ENCODE measurements at regions not wholly inside any gene's neighbourhood (a gene's known extent, or its start where the extent isn't known, plus 50 kb on each side); places are given as distances from the start of the nearest gene placed in this dataset.

DNA sequence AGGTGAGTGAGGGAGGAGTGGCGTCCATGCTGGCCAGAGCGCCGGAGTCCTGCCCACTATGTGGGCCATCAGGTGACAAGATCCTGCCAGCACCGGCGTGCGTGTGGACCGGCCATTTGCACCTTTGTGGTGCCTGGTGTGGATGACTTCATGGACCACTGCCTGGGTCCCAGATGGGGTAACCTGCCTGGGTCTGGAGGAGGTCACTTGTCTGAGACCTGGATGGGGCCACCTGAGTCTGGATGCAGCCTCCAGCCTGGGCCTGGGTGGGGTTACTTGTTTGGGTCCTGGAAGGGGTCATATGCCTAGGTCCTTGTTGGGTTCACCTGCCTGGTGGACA, 299.6 kb downstream of the NDUFA10 start:
- no peak overlapping the region for H3K4me3 ChIP-seq (ENCODE audit: low read depth, low read length)
- TF ChIP-seq CTCF (IDR thresholded peaks at IDR 0.05; ENCODE audit: insufficient read depth, low read depth, low read length), result no peak
- no peak for DNase-seq (ENCODE audit: low read depth)

DNA sequence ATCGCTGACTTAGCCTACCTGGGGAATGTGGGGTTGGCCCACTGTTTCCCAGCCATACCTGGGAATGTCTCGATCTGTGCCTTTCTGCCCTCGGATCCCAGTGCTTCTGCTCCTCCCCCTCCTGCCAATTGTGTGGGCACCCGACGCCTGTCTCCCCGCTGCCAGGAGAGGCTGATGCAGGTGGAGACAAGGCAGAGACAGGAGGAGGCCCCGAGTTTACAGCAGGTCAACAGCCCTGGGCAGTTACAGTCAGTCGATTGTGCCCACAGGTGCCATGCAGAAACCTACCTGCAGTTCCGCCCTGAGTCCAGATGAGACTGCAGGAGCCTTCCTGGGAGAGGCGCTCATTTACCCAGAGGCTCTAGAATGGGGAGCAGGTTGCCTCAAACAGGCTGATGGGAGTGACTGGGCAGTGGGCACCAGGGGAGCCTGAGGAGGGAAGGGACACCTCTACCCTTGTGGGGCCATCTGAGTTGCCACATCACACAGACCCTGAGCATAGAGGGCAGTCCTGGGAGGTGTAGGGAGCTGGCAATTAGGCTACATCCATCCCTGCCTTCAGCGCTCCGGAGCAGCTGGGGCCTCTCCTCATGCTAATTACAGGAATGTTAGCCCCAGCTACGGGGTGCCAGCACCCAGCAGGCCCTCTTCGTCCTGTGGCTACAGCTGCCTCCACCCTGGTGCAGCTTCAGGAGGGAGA, 300.1 kb downstream of the NDUFA10 start:
- DNase-seq (ENCODE audit: low read depth), result no peak
- TF ChIP-seq CTCF (IDR thresholded peaks at IDR 0.05; ENCODE audit: insufficient read depth, low read depth, low read length), result no peak
- H3K4me3 ChIP-seq (ENCODE audit: low read depth, low read length), result no peak overlapping the region

DNA sequence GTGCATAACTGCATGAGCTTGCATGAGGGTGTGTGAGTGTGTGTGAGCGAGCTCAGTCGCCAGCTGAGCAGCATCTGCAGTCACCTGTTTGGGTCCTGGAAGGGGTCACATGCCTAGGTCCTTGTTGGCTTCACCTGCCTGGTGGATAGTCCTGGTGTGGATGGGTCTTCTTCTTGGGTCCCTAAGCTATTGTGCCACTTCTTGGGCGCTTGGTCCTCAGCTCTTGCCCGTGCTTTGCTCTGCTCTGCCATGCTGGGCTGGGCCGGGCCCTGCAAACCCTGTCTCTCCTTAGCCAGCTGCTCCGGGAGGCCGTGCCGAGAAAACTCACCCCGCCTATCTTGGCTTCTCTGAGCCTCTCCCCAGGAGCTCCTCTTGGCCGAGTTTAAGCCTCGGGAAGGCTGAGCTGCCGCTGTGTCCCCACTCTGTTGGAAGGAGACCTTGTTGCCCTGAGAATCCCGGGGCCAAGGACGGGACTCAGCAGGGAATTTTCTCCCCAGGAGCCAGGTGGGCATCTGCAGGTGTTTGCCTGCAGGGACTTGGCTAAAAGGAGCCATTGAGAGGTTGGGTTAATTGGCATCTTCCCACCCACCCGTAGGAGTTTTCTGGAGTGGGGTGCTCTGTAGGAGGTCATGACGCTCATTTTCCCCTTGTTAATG, 300.8 kb downstream of the NDUFA10 start:
- no peak for DNase-seq (ENCODE audit: low read depth)
- no peak overlapping the region for H3K4me3 ChIP-seq (ENCODE audit: low read depth, low read length)

DNA sequence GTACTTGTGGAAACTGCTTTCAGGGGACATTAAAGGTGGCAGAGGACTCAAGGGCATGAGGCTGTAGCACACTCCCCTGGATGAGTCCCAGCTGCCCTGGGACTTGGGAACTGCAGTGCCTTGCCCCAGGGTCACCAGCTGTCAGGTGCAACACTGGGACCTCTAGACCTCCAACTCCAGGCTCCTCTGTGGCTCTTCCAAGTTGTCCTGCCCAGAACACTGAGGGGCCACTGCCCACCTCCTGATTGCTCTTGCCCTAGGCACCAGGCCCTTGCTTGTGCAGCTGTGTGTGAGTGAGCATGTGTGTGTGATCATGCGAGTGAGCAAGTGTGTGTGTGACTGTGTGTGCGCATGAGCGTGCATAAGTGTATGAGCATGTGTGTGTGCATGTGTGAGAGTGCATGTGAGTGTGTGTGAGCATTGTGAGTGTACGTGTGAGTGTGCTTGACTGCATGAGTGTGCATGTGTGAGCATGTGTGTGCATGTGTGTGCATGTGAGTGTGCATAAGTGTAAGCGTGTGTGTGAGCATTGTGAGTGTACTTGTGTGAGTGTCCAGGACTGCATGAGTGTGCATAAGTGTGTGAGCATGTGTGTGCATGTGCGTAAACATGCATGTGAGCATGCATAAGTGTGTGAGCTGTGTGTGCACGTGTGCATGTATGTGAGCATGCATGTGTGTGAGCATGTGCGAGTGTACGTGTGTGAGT, 301.5 kb downstream of the NDUFA10 start:
- TF ChIP-seq CTCF (IDR thresholded peaks at IDR 0.05; ENCODE audit: insufficient read depth, low read depth, low read length), result no peak
- H3K4me3 ChIP-seq (ENCODE audit: low read depth, low read length), result no peak overlapping the region
- no peak for DNase-seq (ENCODE audit: low read depth)

More for the DNA sequence above, 300.8 kb downstream of the NDUFA10 start:
- TF ChIP-seq CTCF (IDR thresholded peaks at IDR 0.05; ENCODE audit: insufficient read depth, low read depth, low read length), result no peak

DNA sequence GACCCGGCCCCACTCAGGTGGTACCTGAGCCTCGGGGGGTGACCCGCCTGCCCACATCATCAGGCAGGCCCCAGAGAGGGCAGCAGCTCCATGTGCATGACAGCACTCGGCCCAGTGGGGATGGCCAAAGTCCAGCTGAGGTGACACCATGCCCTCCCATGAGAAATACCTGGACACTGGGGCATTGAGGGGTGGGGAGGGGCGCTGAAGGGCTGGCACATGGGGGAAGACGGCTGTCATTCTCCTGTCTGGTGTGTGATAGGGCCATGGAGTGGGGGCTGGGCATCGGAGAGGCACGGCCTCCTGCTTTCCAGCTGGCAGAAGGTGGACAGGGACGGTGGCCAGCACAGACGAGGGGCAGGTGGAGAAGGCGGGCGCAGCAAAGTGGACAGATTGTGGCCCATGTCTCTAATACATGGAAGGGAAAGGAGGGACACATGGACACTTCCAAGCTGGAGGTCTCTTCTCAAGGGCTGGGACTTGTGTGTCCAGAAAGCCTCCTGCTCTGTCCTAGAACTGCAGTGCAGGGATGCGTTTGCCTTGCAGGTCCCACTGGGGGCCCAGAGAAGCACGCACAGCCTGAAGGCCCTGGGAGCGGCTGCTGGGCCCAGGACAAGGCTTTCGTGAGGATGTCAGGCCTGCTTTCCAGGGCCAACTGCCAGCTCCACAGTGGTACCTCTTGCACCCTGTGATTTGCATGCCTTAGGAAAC, 302.2 kb downstream of the NDUFA10 start:
- TF ChIP-seq CTCF (IDR thresholded peaks at IDR 0.05; ENCODE audit: insufficient read depth, low read depth, low read length), result no peak
- no peak for DNase-seq (ENCODE audit: low read depth)
- no peak overlapping the region for H3K4me3 ChIP-seq (ENCODE audit: low read depth, low read length)

DNA sequence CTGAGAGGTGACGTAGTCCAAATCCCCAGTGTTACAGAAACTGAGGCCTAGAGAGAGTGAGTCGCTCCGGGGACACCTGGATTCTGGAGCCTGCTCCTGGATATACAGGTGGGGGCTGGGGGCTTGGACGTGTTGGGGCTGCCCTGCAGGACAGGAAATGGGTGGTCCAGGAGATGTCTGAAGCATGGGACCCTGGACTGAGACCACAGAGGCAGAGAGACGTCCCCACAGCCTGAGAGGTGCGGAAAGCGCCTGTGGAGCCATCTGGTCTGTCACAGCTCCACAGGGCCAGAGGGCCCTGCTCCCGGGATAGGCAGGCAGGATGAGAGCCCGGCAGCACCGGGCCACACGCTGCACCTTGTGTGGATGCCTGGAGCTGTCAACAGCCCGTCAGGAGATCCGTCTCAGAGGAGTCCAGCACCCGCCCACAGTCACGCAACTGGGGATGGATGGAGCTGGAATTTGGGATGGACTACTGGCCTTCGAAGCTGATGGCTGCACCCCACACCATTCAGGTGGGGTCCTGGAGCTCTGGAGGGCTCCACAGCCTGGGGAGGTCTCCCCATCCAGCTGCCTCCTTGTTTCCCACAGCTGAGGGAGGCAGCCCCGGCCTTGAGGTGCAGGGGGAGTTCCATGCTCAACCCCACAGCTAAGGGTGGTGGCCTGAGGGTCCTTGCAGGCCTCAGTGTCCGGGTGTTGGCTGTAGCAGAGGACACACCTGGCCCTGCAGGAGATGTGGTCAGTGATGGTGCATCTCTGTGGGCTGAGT, 303.0 kb downstream of the NDUFA10 start:
- DNase-seq (ENCODE audit: low read depth), result no peak
- H3K4me3 ChIP-seq (ENCODE audit: low read depth, low read length), result no peak overlapping the region
- no peak for TF ChIP-seq CTCF (IDR thresholded peaks at IDR 0.05; ENCODE audit: insufficient read depth, low read depth, low read length)
